ENCODE measurements at regions not wholly inside any gene's neighbourhood (a gene's known extent, or its start where the extent isn't known, plus 50 kb on each side); places are given as distances from the start of the nearest gene placed in this dataset.

- TF ChIP-seq CTCF (IDR thresholded peaks at IDR 0.05) (no peak), POLR2A (IDR thresholded peaks at IDR 0.05) (no peak)
Measured at GRCh38 chr1:201742476-201742875, 86.5 kb upstream of the IPO9 start.
